Ammon's horn (tissue), 1 donor: ENCODE measurements at regions not wholly inside any gene's neighbourhood (a gene's known extent, or its start where the extent isn't known, plus 50 kb on each side); places are given as distances from the start of the nearest gene placed in this dataset.
A peak's percentile ranks its signal among the peaks of the same experiment; 100 is the strongest.

Experiments used
- DNase-seq: peaks from one replicate; pipeline ENCODE4 v3.0.0-alpha.2; 2016; ENCODE audit warnings: low spot score

- DNase-seq: no peak
These were observed 188.2 kb downstream of the SPCS3 start for GRCh38 chr4:176507845-176508533.

- no peak for DNase-seq
These were observed 189.1 kb downstream of the SPCS3 start for GRCh38 chr4:176508780-176509331.

- DNase-seq: no peak
These were observed 205.8 kb downstream of the SPCS3 start for GRCh38 chr4:176525576-176525975.

- DNase-seq: no peak
These were observed 206.9 kb downstream of the SPCS3 start for GRCh38 chr4:176526704-176527103.

GRCh38 chr4:176529574-176529973 lies 209.8 kb downstream of the SPCS3 start:
- DNase-seq: no peak

GRCh38 chr4:176533159-176533558 lies 213.4 kb downstream of the SPCS3 start:
- DNase-seq: no peak

GRCh38 chr4:176534566-176534965 lies 214.8 kb downstream of the SPCS3 start:
- DNase-seq: no peak

GRCh38 chr4:176538217-176538925 lies 218.6 kb downstream of the SPCS3 start:
- no peak for DNase-seq

- DNase-seq: no peak
These were observed 219.5 kb downstream of the SPCS3 start for GRCh38 chr4:176539091-176539784.

GRCh38 chr4:176539785-176540175 lies 220.0 kb downstream of the SPCS3 start:
- DNase-seq: no peak

- DNase-seq: no peak
These were observed 221.0 kb downstream of the SPCS3 start for GRCh38 chr4:176540814-176541213.

- no peak for DNase-seq
These were observed 226.1 kb downstream of the SPCS3 start for GRCh38 chr4:176545872-176546271.

GRCh38 chr4:176546975-176547374 lies 227.2 kb downstream of the SPCS3 start:
- no peak for DNase-seq

GRCh38 chr4:176548571-176548970 lies 228.8 kb downstream of the SPCS3 start:
- no peak for DNase-seq

- no peak for DNase-seq
These were observed 229.5 kb downstream of the SPCS3 start for GRCh38 chr4:176549161-176549865.

GRCh38 chr4:176558661-176559060 lies 234.1 kb downstream of the VEGFC start:
- no peak for DNase-seq

- no peak for DNase-seq
These were observed 231.4 kb downstream of the VEGFC start for GRCh38 chr4:176561368-176561767.

- peak; percentile 38 for DNase-seq
These were observed 229.1 kb downstream of the VEGFC start for GRCh38 chr4:176563591-176563990.

GRCh38 chr4:176565049-176565448 lies 227.7 kb downstream of the VEGFC start:
- DNase-seq: no peak

- no peak for DNase-seq
These were observed 226.0 kb downstream of the VEGFC start for GRCh38 chr4:176566769-176567168.

GRCh38 chr4:176568238-176568637 lies 224.5 kb downstream of the VEGFC start:
- no peak for DNase-seq

- no peak for DNase-seq
These were observed 223.4 kb downstream of the VEGFC start for GRCh38 chr4:176569301-176569700.
